NCI-H128 (cell line): ENCODE measurements at regions not wholly inside any gene's neighbourhood (a gene's known extent, or its start where the extent isn't known, plus 50 kb on each side); places are given as distances from the start of the nearest gene placed in this dataset.

Experiments used
- DNase-seq: peaks from one replicate; lab custom pipeline; 2025; ENCODE audit not compliant: unreplicated experiment; lab: John Stamatoyannopoulos, UW

DNA sequence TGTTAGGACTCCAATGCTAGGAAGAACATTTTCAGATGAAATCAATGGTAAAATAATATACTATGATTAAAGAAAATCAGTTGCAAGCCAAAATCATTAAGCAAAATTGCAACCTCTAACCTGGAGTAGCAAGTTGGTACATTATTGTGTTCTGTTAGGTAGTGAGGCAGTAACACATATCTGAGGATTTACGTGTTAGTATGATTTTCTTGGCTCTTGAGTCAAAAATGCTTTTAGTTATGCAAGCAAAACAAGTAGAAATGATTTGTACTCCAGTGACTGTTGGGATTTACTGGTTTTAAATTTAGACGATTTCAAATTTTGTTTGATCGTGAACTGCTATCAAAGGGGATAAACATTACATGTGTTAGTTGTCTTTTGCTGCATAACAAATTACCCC lies 293.0 kb upstream of the BTBD3 start:
- no peak for DNase-seq

DNA sequence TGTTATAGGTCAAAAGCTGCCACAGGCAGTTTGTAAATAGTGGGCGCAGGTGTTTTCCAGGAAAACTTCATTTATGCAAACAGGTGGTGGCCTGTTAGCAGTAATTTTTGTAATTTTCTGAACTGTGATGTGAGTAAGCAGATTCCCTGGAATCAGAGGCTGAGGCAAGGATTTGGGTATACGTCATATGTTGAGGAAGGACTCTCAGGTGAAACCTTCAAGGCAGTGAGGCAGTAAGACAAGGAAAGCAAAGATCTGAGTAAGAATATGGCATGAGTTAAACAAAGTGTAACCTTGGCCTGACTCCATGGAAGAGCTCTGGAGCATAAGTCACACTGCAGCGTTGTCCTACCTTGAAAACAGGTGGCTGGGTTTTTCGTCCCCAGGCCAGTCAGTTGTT lies 291.1 kb upstream of the BTBD3 start:
- no peak for DNase-seq

DNA sequence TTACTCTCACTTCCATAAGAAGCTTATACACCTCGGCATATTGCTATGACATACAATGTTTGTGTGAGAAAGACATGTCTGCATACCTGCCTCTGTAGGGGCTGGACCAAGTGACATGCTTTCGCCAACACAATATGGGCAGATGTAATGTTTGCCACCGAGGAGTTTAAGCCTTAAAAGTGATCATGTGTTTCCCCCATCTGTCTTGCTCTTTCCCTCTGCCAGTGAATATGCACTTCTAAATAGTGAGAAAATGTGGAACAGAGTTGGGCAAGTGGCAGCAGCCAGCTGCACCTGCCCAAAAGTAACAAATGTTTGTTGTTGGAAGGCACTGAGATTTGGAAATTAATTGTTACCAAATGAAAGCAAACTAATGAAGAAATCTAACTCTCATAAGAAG lies 274.8 kb upstream of the BTBD3 start:
- DNase-seq, result no peak

DNA sequence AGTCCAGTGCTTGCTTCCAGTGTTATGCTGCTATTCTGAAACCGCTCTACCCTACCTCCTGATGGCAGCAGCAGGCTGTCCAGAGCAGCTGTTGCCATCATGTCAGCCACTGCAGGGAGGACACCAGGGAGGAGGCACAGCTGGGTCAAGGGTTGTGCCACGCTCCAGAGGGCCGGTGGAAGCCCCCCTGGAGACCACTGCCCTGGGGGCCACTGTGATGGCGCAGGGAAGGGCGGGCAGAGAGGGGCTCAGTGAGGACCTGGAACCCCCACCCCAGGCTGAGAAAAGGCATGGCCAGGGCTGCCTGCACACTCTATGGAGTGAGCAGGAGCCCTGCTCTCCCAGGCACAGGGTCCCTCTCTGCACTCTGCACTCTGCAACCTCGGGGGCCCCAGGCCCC lies 271.3 kb upstream of the BTBD3 start:
- no peak for DNase-seq

DNA sequence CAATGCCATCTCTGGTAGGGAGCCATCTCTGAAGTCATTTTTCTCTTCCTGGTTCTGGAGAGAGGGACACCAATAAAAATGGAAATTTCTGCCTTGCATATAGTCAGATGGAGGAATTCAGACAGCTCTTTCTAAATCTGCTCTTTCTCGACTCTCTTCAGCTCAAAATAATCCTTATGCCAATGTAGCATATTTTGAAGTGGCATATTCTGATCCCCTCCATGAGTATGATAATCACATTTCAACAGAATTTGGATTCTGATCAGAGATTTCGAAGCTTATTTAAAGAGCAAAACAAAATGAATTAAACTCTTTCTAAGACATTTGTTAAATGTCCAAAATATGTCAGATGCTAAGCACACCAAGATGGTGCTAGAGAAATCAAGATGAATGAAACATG lies 267.1 kb upstream of the BTBD3 start:
- DNase-seq, result no peak

DNA sequence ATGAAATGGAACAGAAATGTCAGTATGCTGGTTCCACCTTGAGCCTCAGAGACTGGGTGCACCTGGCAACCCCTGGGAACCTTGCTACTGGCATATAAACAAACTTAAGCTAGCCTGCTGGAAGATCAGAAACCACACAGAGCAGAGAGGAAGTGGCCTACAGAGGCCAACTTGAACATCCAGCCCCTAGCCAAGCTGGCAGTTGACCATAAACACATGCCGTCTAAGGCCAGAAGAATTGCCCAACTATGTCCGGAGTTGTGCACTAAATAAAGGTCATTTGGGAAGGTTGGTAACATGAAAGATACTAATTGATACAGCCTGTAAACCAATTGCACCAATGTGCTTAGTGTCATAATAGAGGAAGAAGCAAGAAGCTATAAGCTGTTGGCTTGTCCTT lies 266.6 kb upstream of the BTBD3 start:
- no peak for DNase-seq

DNA sequence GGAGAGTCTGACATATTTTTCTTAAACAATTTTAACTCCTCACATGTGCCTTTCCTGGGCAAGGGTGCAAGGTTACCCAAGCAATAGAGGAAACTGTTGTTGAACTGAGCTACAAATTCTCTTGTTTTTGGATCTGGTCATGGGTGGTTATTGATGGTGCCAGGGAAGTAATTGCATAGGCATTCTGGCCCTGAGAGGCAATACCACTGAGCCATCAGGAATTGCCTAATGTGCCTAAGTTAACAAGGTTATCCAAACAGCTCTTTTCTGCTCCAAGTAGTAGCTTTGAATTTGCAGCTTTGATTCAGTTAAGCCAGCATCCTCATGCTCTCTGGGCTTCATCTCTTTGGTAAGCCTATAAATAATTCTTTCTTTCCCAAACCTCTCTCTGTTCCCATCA lies 266.0 kb upstream of the BTBD3 start:
- DNase-seq, result no peak

DNA sequence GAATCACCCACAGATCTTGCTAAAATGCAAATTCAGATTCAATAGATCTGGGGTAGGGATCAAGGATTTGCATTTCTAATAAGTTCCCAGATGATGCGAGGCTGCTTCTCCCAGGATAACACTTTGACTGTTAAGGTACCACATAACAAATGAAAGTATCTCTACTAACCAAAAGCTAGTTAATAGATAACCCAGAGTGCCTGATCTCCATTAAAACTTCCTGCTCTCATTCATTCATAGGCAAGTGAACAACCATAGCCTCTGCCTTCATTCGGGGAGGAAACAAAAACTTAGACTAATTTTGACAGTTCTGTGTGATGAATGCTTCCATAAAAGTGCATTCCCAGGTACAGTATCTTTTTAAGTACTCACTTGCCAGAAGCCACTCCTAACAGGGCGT lies 265.6 kb upstream of the BTBD3 start:
- DNase-seq, result no peak

DNA sequence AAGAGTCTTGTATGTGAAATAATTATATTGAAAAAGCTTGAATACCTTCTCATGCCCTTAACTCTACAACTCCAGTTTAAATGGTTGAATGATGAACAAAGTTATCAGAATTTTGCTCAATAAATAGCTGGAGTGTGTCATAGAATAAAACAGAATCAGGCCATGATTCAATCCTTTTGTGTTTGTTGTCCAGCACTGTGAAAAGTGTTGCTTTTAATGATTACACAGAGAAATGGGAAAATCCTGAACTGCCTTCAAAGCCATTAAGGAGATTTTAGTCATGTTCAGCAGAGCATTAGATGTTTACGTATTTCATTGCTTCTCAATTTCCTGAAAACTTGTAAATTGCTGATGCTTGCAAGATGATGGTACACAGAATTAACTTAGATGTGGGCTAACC lies 262.9 kb upstream of the BTBD3 start:
- DNase-seq, result no peak

DNA sequence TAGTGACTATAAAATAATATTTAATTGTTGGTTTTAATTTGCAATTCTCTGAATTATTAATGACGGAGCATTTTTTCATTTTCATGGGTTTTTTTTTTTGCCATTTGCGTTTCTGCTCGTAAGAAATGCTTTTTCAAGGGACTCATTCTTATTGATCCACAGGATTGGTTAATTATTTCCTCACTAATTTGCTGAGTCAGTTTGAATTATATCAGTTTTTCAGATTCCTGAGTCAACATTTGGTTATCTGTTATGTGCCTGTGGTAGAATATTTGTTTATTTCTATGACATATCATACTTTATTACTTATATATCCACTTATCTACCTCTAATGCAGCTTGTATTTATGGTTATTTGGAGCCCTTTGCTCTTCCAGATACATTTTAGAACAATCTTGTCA lies 257.0 kb upstream of the BTBD3 start:
- DNase-seq, result no peak

DNA sequence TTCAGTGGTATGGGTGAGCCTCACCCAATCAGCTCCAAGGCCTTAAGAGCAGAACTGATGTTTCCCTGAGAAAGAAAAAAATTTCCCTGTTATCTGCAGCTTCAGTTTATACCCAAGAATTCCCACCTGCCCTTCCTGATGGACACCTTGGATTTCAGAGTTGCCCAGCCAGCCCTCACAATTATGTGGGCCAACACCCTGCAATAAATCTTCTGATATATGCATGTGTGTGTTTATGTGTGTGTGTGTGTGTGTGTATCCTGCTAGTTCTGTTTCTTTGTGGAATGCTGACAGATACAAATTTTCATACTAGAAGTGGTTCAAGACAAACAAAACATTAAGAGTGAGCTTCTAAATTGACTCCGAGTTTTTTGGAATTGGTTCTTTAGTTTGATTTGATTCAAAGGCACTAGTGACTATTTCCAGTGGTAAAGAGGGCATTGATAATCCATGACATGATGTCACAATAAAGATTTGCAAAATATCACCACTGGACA lies 246.6 kb upstream of the BTBD3 start:
- DNase-seq, result no peak

DNA sequence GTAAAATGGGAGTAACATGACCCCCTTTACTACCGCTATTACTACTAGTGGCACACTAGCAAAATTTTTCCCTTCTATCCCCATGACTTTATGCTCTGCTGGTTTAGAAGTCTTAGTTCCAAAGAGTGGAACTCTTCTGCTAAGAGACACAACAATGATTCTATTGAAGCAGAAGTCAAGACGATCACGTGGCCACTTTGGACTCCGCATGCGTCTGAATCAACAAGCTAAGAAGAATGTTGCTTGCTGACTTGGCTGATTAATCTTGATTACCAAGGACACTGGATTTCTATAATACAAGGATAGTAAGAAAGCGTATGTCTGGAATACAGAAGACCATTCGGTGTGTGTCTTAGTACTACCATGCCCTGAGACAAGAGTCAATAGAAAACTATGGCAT lies 244.7 kb upstream of the BTBD3 start:
- no peak for DNase-seq

DNA sequence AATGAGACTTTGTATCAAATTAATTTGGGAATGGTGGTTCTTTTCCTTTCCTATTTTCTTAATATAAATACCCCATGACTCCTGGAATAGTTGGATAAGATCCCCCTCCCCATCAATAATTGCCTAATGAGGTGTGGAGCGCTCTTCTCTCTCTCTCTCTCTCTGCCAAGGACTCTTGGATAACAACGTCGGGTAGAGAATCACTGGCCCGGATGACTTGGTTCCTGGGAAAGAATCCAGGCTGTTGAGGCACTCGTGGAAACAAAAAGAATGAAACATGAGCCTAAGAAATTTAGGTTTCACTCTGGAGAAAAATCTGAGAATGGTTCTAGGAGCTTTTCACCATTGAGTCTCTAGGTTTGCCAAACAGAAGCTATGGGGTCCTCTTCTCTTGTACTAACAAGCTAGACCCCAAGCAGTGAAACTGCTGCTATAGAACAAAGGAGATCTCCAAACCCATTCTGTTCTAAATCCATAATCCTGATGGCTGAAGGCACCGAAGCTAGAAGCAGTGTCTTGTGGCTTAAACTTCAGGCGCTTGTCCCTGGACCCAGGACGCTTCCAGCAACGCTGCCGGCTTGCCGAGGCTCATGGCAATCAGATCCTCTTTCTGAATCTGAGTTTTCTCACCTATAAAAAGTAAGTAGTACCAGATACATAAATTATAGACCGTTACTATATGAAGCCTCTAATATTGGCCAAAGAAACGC lies 241.6 kb upstream of the BTBD3 start:
- no peak for DNase-seq

DNA sequence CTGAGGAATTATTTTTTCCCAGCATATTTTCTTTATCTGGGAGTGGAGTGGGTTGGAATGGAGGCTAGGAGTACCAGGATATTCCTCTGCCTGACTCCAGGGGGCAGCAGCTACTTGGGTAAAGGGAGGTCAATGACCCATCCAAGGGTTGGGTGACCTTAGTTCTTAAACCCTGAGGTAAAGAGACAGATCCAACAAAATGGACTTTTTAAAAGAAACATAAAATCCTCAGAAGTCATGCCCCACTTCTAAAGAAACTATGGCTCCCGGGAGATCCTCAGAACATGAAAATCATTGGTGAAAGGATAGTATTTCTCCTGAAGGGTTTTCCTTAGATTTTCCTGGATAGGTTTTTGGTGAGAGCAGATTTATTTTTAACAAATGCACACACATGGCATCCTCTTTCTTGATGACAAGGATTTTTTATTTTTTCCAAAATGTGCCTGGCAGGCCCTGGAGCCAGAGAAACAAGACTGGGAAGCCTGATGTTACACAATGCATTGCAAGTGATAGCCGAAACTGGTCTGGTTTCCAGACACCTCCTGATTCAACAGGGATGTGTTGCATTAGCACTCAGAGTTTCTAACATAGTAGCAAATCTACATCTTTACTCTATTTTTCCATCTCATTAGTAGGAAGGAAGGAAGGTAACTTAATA lies 240.9 kb upstream of the BTBD3 start:
- DNase-seq, result no peak

DNA sequence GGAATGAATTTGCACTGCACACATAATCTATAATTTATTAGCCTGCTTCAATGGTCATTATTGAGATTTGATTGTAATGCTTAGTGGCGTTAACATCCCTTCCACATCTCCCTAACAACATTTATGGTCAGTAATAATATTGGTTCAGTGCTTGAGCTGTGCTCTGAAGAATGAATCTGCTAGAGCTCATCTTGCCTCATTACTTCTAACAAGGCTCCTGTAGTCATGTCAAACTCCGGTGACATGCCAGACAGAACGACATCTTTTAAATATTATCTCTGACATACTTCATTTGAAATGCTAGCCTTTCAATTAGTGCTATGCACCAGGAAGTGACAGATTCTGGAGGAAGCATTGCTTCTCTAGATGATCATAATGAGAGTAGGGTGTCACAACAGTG lies 240.3 kb upstream of the BTBD3 start:
- DNase-seq, result no peak

DNA sequence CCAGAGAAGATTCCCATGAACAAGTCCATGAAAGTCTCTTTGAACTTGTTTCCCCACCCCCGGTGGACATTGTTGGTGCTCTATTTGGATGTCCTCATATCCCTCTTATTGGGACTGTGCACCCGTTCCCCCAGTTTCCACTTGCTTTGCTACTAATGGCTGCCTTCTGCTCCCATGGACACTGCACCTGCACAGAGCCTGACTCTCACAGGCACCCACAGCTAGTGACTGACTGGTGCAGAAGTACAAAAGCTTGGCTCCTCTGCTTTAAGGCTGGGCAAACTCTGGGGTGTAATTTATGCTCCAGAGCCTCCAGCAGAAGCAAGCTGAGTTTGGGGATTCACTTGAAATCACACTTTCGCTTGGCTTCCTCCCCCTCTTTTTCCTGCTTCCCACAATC lies 239.9 kb upstream of the BTBD3 start:
- no peak for DNase-seq

DNA sequence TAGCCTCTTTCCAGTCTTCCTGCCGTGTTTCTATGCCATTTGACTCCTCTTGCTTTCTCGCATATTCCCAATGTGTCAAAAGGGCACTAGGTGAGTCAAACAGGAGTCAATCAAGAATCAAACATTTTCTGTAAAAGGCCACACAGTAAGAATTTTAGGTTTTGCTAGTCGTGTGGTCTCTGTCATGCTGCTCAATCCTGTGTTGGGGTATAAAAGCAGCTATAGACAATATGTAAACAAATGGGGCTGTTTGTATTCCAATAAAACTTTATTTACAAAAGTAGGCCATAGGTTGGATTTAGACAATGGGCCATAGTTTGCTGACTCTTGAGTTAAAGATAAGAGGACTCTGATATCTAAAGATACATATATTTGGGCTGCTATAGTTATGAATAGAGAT lies 235.4 kb upstream of the BTBD3 start:
- no peak for DNase-seq

DNA sequence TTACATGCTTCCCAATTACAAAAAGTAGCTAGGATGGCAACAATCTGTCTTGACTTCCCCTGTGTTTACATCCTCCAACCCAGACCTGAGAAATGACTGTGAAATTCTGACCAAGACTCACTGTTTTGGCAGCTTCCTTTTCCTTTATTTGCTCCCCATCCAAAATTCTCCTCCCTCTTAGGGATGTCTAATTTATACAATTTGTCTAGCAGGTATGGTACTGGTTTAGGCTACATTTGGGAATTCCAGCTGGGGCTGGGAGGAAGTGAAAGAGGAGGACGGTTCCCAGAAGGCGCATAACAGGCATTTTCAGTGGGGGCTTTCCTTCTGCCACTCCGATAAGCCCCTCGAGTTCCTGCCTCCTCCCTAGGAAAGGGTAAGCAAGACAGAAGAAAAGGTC lies 231.5 kb upstream of the BTBD3 start:
- DNase-seq, result no peak

DNA sequence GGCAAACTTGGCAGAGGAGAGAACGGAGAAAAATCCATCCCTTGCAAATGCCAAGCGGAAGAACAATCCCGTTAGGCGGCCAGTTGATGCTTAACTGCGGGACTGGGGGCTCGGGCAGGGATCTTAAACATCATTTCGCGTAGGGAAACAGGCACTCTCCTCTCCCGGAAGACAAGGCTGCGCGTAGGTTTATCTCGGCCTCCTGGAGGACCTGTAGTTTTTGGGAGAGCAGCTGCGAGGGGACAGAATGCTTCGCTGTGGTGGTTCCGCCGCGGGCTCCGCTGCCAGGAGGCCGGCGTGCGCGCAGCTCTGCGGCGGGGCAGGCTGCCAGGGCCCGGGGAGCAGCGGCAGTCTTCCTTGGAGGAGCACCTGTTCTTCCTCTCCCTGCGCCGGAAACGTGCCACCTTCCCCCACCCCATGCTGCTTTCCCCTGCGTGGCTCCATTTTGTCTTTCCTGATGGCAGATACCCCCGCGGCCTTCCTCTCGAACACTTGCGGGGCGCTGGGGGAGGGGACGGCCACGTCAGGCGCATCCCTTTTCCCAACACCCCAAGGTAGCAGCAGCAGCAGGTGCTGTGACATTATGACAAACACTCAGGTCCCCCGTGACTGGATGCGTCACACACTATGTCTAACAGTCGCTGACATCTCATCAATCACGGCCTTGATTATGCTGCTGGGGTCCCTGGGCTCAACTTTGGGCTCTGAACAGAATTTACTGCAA lies 230.7 kb upstream of the BTBD3 start:
- DNase-seq, result no peak

DNA sequence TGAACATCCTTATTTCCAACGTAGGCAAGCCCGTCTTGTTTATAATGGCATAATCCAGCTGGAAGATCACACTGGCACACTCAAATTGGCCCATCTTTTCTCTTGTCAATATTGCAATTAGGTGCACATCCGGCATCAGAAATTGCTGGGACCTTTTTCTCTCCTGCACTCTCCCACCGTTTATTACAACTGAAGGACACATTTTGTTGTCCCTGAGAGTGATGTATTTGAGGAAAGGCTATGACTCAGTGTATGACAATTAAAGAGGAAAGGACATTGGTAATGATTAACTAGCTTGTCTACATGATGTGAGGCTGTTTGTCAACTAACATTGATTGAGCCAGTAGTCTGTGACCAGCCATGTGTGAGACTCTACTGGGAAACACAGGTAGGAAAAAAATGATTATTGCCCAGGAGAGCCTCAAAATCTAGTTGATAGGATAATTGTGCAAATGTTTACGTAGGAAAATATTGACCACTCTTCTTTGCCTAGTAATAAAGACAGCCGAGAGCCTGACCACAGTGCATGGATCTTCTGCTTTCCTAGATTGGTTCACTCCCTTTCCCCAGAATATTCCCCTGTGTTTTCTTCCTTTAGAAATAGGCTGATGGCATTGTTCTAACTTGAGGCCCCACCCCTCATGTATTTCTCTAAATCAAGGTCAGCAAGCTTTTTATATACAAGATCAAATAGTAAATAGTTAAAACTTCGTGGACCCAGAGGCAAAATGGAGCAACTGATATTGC lies 230.0 kb upstream of the BTBD3 start:
- no peak for DNase-seq

DNA sequence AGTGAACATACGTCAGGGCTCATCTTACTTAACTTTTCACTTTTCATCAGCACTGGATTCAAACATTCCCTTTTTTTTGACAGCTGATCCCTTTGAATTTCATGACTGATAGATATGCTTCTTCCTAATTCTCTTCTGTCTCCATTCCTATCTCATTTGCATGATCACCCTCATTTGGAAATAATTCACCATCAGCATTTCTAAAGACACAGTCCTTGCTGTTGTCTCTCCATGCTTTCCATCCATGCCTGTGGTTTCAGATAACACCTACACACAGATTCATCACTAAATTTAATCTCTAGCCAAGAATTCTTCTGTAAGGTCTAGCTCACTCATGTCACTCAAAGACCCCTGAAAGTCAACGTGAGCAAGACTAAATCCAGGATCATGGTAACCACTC lies 228.4 kb upstream of the BTBD3 start:
- DNase-seq, result no peak

DNA sequence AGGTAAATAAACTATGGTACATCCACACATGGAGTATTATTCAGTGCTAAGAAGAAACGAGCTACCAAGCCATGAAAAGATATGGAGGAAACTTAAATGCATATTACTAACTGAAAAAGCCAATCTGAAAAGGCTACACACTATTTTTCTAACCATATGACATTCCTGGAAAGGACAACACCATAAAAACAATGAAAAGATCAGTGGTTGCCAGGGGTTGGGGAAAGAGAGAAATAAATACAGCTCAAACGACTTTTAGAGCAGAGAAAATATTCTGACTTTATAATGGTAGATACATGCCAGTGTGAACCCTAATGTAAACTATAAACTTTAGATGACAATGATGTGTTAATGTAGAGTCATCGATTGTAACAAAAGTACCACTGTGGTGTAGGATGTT lies 225.9 kb upstream of the BTBD3 start:
- no peak for DNase-seq
